Ovary (tissue), 7 donors: ENCODE measurements at regions not wholly inside any gene's neighbourhood (a gene's known extent, or its start where the extent isn't known, plus 50 kb on each side); places are given as distances from the start of the nearest gene placed in this dataset.

ENCODE experiments used
- DNase-seq, 5 donors: peaks; one replicate each; pipeline ENCODE4 v3.0.0-alpha.2; 2019 to 2020
- H3K27ac ChIP-seq, 2 donors: fragments of 200-600 bp; one replicate each; pipeline versions ENCODE4 v1.5.1 to v1.8.0; 2019 to 2022
- H3K27me3 ChIP-seq: fragments of 200-600 bp; one replicate; pipeline ENCODE4 v1.8.0; 2022
- H3K36me3 ChIP-seq: fragments of 200-600 bp; sonication (generic); one replicate; pipeline ENCODE4 v1.5.1; 2019
- H3K4me1 ChIP-seq: one replicate; pipeline ENCODE4 v1.8.1; 2013; ENCODE audit warnings: mild to moderate bottlenecking, moderate library complexity; ENCODE audit not compliant: insufficient read depth
- H3K4me3 ChIP-seq: fragments of 200-600 bp; sonication (generic); one replicate; pipeline ENCODE4 v1.5.1; 2017
- H3K9me3 ChIP-seq, 2 donors: fragments of 200-600 bp in 1 of 2; sonication (generic) in 1 of 2; one replicate each; pipeline versions ENCODE4 v1.5.1 to v1.8.1; 2013 to 2019; ENCODE audit warnings: mild to moderate bottlenecking in 1 of 2, moderate library complexity in 1 of 2
- EP300 ChIP-seq: sonication (generic); formaldehyde crosslinking; IDR thresholded peaks from one replicate; pipeline ENCODE4 v1.6.1; 2017; ENCODE audit warnings: antibody characterized with exemption
- POLR2A ChIP-seq: fragments of 450-650 bp; IDR thresholded peaks from one replicate; pipeline ENCODE4 v1.6.1; 2017; ENCODE audit warnings: antibody characterized with exemption, mild to moderate bottlenecking, moderate library complexity
- WGBS, 3 donors: extraction: QIAGEN DNeasy Blood & Tissue Kit in 1 of 3; methylation state at CpG; one replicate each; pipeline versions ENCODE4 v1.1.5 to v1.1.7; 2013 to 2017; 5-methylcytosine and 5-hydroxymethylcytosine counted together
- intact Hi-C, 4 donors: fragments of 100-400 bp; cut with DNase I; formaldehyde crosslinking; loops; one replicate each; pipeline versions ENCODE4 v1.11.0 to v1.15.1; 2022 to 2023
- TF ChIP-seq, protein P1 (sequence below), 3 donors: fragments of 450-650 bp in 2 of 3; fragments of 200-600 bp in 1 of 3; IDR thresholded peaks; one replicate each; pipeline versions ENCODE4 v1.5.1 to v1.8.0; 2016 to 2022; ENCODE audit warnings: antibody characterized with exemption in 3 of 3, mild to moderate bottlenecking in 1 of 3
- donor health status: DM: no; HTN: no; CAD: no; lungs with moderate emphysema.
- donor health status: DM: no; HTN: no; CAD: no.
- donor health status: Bipolar disorder and iron deficiency.
- donor health status: DM: no; HTN: no; CAD: no.
- donor health status: DM: yes; HTN: yes; CAD: no.

DNA sequence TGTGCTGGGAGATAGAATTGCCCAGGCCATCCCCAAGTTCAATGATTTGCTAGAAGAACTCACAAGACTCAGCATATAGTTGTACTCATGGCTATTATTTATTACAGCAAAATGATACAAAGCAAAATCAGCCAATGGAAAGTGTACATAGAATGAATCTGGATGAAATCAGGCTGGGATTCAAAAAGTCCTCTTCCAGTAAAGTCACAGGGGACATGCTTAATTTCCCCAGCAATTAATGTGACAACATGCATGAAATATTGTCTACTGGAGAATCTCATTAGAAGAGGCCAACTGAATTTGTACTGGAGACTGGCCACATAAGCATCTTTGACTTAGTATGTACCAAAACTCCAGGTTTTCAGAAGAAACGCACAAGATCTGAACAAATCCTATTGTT lies 1043.1 kb downstream of the NAALADL2 start:
- intact Hi-C loops, result no loop called here
- Histone ChIP-seq H3K27me3 (no peaks in the 10 kb centered on the region), H3K27ac (no peak overlapping the region), H3K4me1 (no peaks in the 10 kb centered on the region), H3K36me3 (no peaks in the 10 kb centered on the region), H3K9me3 (no peaks in the 10 kb centered on the region), H3K4me3 (no peak overlapping the region)
- TF ChIP-seq POLR2A, result no peak
- TF ChIP-seq, protein P1, sequence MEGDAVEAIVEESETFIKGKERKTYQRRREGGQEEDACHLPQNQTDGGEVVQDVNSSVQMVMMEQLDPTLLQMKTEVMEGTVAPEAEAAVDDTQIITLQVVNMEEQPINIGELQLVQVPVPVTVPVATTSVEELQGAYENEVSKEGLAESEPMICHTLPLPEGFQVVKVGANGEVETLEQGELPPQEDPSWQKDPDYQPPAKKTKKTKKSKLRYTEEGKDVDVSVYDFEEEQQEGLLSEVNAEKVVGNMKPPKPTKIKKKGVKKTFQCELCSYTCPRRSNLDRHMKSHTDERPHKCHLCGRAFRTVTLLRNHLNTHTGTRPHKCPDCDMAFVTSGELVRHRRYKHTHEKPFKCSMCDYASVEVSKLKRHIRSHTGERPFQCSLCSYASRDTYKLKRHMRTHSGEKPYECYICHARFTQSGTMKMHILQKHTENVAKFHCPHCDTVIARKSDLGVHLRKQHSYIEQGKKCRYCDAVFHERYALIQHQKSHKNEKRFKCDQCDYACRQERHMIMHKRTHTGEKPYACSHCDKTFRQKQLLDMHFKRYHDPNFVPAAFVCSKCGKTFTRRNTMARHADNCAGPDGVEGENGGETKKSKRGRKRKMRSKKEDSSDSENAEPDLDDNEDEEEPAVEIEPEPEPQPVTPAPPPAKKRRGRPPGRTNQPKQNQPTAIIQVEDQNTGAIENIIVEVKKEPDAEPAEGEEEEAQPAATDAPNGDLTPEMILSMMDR (IDR thresholded peaks at IDR 0.05), result no peak
- TF ChIP-seq EP300, result no peak
- WGBS, 3 donors, result 85 to 97% (median 95%) methylated on average over 1 of the region's 1 CpG
- DNase-seq, result no peak

DNA sequence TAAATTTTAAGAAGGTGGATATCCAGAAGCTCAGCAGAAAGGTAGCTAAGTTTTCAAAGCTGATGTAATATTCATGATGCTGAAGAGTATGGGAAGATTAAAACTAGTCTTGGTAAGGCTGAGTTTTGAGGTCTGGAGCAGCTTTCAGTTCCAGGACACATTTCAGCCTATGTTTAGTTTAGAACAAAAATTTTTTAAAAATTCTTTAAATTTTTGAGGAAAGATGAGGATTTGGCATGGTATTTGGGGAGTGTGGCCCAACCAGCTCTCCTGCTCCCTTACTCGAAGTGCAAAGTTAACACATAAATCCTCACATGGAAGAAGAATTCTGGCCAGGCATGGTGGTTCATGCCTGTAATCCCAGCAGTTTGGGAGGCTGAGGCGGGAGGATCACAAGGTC lies 1039.1 kb downstream of the NAALADL2 start:
- no peak overlapping the region for H3K27ac ChIP-seq
- no peaks in the 10 kb centered on the region for H3K4me1 ChIP-seq
- no peaks in the 10 kb centered on the region for H3K36me3 ChIP-seq
- no peaks in the 10 kb centered on the region for H3K9me3 ChIP-seq
- intact Hi-C loops, result no loop called here
- no peak for TF ChIP-seq POLR2A
- TF ChIP-seq, protein P1 (IDR thresholded peaks at IDR 0.05), result no peak
- TF ChIP-seq EP300, result no peak
- WGBS, 3 donors, result 85 to 95% (median 93%) methylated on average over 2 of the region's 2 CpGs
- DNase-seq, result no peak
- no peaks in the 10 kb centered on the region for H3K27me3 ChIP-seq
- no peak overlapping the region for H3K4me3 ChIP-seq

DNA sequence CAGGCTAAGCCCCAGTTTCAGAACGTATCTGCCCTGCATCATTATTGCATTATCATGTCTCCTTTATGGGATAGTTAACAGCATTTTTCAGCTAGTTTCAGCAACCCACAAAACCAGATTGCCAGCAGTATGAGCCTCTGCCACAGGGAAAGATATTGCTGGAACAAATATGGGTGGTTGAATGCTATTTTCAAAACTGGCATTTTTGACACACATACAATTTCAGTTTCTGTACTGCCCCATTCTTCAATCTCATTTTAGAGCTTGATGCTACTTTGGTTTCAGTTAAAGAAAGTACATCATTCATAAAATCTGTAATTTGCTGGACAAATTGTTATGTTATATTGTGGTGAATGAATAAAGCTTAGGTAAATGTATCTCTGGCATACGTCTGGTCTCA lies 1037.5 kb downstream of the NAALADL2 start:
- WGBS, 3 donors, result 85 to 89% (median 88%) methylated on average over 2 of the region's 2 CpGs
- Histone ChIP-seq H3K36me3 (no peaks in the 10 kb centered on the region), H3K27me3 (no peaks in the 10 kb centered on the region), H3K9me3 (no peaks in the 10 kb centered on the region), H3K4me1 (no peaks in the 10 kb centered on the region), H3K27ac (no peak overlapping the region), H3K4me3 (no peak overlapping the region)
- intact Hi-C loops, result no loop called here
- no peak for DNase-seq
- TF ChIP-seq, protein P1 (IDR thresholded peaks at IDR 0.05), result no peak
- TF ChIP-seq POLR2A, result no peak
- TF ChIP-seq EP300, result no peak

DNA sequence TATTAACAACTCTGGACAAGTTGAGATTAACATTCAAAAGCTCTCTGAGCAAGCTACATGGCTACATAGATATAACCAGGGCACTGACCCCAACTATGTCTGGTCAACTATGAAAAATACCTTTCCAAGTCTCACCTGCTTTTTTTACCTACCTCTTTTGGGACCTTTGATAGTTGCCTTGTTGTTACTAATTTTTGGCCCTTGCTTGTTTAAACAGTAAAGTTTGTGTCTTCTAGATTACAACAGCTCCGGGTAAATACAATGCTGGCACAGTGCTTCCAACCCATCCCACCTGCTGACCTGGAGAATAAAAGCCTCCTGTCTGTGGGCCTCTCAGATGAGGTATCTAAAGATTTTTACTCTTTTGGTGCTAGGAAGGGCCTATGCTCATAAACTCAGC lies 1036.6 kb downstream of the NAALADL2 start:
- no peak for DNase-seq
- no peak for TF ChIP-seq EP300
- no peak for TF ChIP-seq POLR2A
- TF ChIP-seq, protein P1 (IDR thresholded peaks at IDR 0.05), result no peak
- 86 to 91% (median 89%) methylated on average over 1 of the region's 1 CpG for WGBS, 3 donors
- no peaks in the 10 kb centered on the region for H3K9me3 ChIP-seq
- no peaks in the 10 kb centered on the region for H3K27me3 ChIP-seq
- intact Hi-C loops, result no loop called here
- no peaks in the 10 kb centered on the region for H3K36me3 ChIP-seq
- no peak overlapping the region for H3K27ac ChIP-seq
- no peak overlapping the region for H3K4me3 ChIP-seq
- no peaks in the 10 kb centered on the region for H3K4me1 ChIP-seq

DNA sequence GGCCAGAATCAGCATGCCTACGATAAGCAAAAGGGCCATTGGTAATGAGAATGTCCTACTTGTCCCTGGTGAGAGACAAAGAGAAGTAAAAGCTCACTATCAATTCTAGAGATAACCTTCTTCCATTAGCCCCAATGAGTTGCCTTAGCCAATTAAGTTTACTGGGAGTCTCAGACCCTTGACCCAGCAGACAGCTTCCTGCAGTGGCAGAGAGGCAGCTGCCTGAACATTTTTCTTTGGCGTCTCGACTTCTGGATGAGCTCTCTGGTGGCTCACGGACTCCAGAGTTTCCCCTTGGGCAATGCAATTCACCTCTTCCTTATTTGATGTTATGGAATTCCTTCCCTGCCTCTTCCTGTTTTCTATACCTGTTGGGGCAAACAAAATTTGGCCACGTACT lies 1034.4 kb downstream of the NAALADL2 start:
- no peaks in the 10 kb centered on the region for H3K4me1 ChIP-seq
- intact Hi-C loops, result no loop called here

More for the DNA sequence above, 1034.4 kb downstream of the NAALADL2 start:
- WGBS, 3 donors, result 79 to 88% (median 84%) methylated on average over 5 of the region's 5 CpGs
- Histone ChIP-seq H3K9me3 (no peaks in the 10 kb centered on the region), H3K27me3 (no peaks in the 10 kb centered on the region), H3K27ac (no peak overlapping the region), H3K36me3 (no peaks in the 10 kb centered on the region), H3K4me3 (no peak overlapping the region)
- no peak for TF ChIP-seq POLR2A
- TF ChIP-seq, protein P1 (IDR thresholded peaks at IDR 0.05), result no peak
- DNase-seq, result no peak
